ENCODE measurements at regions not wholly inside any gene's neighbourhood (a gene's known extent, or its start where the extent isn't known, plus 50 kb on each side); places are given as distances from the start of the nearest gene placed in this dataset.
A peak's percentile ranks its signal among the peaks of the same experiment; 100 is the strongest.
"Not testable (repeated sequence)": the region's sequence is repeated elsewhere in the genome, so short reads cannot be mapped to it uniquely, and the experiment has no call there.

- DNase-seq = no peak
These were observed 309.7 kb upstream of the RBMS3 start for GRCh38 chr3:28971156-28971555.

DNA sequence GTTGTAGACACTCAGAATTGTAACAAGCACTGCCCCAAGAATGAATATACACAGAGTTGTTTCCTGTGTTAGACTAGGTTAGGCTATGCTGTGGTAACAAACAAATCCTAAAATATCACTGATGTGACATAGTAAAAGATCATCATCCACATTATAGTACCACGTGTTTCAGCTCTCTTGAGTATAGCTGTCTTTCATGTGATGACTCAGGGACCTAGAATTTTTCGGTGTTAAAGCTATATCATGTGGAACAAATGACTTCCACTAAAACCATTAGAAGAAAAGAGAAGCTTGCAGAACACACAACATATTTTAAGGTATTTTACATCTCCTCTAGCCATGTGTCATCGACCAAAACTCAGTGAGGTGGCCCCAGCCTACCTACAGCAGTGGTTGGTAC lies 307.9 kb upstream of the RBMS3 start:
- no peak for DNase-seq

GRCh38 chr3:28973609-28974008 lies 307.3 kb upstream of the RBMS3 start:
- DNase-seq = no peak

DNA sequence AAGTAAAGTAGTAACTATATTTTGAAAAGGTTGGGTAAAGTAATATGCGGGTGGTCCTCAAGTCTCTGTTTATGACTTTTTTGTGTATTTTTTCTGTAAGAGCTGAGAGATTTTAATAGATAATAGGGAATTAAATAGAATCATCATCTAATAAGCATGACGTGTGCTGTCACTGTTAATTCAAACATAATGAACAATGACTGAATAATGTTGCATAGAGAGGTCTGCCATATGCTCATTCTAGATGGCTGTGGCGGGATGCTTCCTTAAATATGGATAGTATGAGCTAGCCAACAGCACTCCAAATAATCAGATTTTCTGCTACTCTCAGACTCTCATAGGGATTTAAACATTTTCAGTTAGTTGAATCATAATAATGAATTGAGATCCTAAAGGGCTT lies 302.8 kb upstream of the RBMS3 start:
- DNase-seq = no peak

DNA sequence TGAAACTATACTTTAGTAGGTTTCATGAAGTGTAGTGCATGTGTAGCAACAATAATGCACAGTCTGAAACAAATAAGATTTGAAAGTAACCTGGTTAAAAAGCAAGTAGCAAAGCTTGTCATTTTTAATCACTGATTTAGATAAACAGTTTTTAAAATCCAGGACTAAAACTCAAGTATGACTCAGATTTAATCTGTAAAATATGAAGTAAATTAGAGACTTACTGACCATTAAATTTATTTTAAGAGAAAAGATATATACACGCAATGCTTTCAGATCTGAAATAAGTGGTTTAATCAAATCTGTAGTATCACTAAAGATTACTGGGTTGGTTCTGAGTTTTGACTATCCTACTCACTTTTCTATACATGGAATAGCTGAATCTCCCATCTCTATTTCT lies 300.7 kb upstream of the RBMS3 start:
- DNase-seq = no peak

DNA sequence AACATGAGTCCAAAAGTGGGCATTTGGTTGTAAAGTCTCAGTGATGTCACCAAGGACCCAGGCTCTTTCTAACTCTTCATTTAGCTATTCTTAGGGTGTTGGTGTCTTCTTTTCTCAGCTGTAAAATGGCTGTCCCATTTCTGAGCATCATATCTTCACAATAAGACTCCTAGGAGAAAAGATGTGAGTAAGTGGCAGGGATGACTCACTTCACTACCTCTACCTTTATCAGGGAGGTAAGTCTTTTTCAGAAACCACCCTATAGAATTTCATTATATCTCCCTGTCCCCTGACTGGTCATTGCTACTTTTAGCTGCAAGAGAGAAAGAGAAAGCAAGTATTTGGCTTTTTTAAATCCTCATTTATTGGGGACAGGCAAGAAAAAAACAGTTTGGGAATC lies 300.2 kb upstream of the RBMS3 start:
- DNase-seq = no peak

GRCh38 chr3:28982906-28983305 lies 298.0 kb upstream of the RBMS3 start:
- no peak for DNase-seq

- DNase-seq = no peak
These were observed 293.9 kb upstream of the RBMS3 start for GRCh38 chr3:28986922-28987321.

- DNase-seq = no peak
These were observed 291.2 kb upstream of the RBMS3 start for GRCh38 chr3:28989646-28990089.

DNA sequence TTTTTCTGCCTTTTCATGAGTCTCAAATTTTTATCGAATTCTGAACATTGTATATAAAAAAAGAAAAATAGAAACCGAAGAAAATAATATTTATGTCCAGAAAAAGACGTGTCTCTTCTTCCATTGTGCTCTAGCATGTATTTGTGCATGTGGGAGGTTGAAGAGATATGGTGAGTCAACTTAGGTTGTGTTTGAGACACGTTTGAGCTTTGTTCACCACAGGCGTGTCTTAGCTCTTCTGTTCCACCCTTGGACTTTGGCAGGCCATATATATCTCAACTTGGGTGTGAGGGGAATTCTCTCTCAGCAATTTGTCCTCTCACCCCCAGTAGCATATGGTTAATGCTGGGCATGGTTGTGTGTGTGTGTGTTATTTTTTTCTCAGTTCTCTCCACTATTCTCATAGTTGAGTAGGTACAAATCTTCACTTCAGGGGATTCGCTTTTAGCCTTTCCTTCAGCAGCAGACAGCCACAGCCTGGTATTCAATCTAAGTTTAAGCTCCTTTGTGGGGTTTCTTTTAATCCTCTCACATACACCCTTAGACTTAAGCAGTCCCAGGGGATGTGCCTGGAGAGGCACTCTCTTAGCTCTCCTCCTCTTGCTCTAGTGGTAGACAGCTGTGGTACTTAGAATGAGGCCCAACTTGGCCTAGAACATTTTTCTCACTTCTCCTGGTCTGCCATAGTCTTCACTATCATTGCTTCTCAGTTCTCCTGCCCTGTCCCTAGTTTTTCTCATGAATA lies 286.5 kb upstream of the RBMS3 start:
- DNase-seq = no peak

DNA sequence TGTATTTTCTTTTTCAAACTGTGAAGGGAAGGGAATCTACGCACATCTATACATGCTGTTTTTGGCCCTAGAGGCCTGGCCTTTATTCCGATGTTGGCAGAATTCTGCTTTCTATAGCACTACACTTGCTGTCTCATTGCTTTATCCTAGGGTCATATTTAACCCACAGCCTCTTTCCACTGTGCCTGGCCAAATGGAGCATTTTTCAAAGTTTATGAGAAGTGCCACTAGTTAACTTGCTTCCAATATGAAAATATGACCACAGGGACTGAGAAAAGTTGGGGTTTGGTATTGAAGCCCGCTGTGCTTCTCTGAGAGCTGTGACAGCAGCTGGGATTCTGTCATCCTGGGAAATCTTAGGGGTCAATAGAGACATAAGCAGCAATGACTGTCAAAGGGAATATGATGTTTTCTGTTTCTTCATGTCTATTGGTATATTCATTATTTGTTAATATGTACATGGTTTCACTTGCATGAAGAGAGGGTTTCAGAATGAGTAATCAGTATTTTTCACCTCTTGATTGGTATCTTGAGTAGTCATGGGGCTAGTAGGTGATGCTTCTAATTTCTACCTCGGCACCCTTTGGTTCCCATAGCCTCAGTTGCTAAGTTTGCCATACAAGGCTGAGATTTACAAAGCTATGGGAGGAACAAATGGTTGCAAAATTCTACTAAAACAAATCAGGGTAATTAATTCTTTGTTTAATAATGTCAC lies 275.8 kb upstream of the RBMS3 start:
- no peak for DNase-seq

- DNase-seq = no peak
These were observed 275.0 kb upstream of the RBMS3 start for GRCh38 chr3:29005862-29006261.

DNA sequence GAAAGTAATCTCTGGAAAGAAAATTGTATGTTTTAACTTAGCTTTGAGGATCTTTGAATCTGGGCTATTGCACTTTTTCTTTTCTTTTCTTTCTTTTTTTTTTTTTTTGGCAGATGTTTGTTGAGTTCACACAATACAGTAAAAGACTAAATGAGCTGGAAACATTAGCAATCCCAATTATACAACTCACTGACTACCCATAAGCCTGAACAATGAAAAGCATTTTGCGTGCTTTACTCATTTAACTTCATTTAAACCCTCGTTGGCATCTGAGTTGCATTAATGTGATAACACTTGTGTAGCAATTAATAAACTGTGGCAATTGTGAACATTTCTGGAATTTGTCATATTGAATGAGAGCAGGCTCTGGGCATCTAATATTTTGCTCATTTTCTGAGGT lies 269.4 kb upstream of the RBMS3 start:
- DNase-seq = no peak

GRCh38 chr3:29011966-29012365 lies 268.9 kb upstream of the RBMS3 start:
- DNase-seq = no peak

DNA sequence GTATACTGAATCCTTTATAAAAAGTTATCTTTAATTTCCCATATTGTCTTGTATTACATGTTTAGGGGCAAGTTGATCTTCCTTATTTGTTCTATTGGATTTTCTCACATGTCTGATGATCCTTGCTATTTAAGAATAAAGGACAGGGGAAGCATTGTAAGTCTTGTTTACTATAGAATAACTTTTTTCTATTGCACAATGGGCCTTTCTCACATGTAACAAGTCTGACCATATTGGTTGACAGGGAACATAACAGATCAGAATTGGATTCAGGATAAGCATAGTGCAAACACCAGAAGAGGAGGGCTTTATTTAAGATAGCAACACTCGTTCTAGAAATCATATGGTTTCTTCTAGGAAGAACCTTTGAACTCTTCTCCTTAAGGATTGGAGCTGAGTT lies 257.9 kb upstream of the RBMS3 start:
- DNase-seq = no peak

DNA sequence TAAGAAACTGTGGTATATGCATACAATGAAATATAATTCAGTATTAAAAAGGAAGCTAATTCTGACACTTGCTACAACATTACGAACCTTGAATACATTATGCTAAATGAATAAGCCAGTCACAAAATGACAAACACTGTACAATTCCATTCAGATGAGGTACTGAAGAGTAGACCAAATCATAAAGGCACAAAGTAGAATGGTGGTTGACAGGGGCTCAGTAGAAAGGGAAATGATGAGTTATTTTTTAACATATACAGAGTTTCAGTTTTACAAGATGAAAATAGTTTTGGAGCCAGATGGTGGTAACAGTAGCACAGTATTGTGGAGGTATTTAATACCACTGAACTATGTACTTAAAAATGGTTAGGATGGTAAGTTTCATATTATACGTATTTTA lies 254.6 kb upstream of the RBMS3 start:
- no peak for DNase-seq

DNA sequence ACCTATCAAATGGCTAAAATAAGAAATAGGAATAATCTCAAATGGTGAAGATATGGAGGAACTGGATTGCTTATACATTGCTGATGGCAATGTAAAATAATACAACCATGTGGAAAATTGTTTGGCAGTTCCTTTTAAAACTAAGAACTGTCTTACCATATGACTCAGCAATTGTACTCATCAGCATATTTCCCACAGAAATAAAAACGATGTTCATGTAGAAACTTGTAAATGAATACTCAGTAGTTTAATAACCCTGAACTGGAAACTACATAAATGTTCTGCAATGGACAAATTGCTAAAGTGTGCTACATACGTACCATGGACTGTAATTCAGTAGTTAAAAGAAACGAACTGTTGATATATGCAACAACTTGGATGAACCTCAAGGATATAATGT lies 253.9 kb upstream of the RBMS3 start:
- DNase-seq = no peak

- DNase-seq = not testable (repeated sequence)
These were observed 249.7 kb upstream of the RBMS3 start for GRCh38 chr3:29031175-29031574.

- DNase-seq = no peak
These were observed 247.4 kb upstream of the RBMS3 start for GRCh38 chr3:29033511-29033910.

DNA sequence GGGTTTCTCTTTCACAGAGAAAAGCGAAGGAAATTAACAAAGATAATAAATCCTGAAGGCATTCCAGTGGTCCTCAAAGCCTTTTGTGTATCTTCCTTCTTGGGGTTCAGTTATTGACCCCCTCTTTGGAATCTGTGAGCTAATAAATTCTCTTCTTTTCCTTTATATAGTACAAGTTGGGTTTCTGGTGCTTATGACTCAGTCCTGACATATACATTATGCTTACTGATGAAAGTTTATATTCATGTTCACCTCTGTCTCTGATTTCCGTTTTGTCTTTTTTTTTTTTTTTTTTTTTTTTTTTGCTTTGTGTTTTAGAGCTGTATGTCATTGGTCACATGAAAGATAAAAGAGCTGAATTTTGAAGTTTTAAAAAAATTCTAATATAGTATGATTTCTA lies 230.7 kb upstream of the RBMS3 start:
- no peak for DNase-seq

DNA sequence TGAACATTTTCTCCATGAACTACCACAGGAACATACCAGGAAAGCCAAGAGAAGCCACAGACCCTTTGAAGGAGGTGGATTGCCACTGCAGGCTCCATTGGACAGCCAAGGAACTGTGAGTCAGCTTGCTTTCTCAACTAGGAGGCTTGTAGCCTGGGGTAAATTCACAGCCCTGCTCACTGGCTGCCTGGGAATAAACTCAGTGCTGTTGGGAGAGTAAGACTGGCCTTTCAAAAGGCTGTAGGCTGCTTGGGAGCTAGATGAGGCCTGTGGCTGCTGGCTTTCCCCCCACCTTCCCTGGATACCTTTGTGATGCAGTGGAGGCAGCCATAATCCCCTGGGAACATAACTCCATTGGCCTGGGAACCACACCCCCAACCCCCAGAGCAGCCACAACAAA lies 223.5 kb upstream of the RBMS3 start:
- no peak for DNase-seq

DNA sequence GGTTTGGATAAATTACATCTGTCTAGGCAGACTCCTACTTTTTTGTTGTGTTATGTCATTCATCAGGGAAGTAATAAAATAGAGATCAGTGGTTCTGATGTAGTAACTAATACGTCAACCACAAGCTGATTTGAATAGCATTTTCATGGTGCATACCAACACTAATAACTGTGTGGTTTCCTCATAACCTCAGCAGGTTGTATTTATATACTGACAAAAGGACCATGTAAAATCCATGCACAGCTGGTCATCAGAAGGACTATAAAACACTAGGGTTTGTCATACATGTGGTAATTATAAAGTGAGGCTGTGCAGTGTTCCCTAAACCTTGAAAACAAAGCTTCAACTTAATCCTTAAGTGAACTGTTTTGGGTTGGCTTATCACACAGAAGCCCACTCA lies 216.8 kb upstream of the RBMS3 start:
- DNase-seq = no peak

DNA sequence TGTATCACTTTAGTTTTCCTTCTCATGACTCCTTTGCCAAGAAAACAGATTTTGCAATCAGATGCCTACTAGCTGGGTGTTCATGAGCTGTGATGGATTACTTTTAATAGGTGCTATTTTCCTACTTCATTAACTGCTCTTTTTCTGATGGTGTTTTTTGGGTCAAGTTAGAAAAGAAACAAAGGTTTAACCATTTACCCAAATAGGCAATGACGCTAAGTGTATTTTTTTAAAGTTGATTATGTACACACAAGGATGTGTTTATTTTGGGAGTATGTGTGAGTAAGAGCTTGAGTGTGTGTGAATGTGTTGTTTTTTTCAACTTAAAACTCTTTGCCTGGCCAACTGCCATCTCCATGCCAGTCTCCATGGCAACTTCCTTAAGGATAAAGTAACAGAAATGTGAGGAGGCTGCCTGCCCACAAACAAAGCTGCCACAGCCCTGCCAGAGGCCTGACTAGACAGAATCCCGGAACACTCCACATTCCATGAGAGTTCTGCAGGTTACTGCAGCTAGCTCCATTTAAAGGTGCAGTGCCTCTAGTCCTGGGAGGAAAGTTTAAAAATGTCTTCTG lies 215.6 kb upstream of the RBMS3 start:
- DNase-seq = peak; percentile 78

GRCh38 chr3:29067007-29067406 lies 213.9 kb upstream of the RBMS3 start:
- DNase-seq = no peak
